Activated naive CD8-positive, alpha-beta T cell treated with anti-CD3 and anti-CD28 coated beads, Interleukin-2, amount 10 ng/mL, durations not matched to agents 7 days and 5 days (primary cell): ENCODE measurements at regions not wholly inside any gene's neighbourhood (a gene's known extent, or its start where the extent isn't known, plus 50 kb on each side); places are given as distances from the start of the nearest gene placed in this dataset.
"Not testable (repeated sequence)": the region's sequence is repeated elsewhere in the genome, so short reads cannot be mapped to it uniquely, and the experiment has no call there.

Experiments used
- ATAC-seq: fragments of 150-1000 bp; cut with Tn5 transposase; one replicate; pipeline ENCODE4 v1.10.0; 2021; ENCODE audit warnings: low read depth, moderate library complexity
- POLR2A ChIA-PET: fragments of 350-600 bp; sonication (Branson Sonifier 250); formaldehyde crosslinking; loops from one replicate; lab custom pipeline; 2021; ENCODE audit warnings: antibody characterized with exemption; lab: Charles Lee
- DNase-seq: peaks from one replicate; pipeline ENCODE4 v3.0.0; 2021
- H3K27ac Mint-ChIP-seq: one replicate; pipeline ENCODE4 v1.8.0; 2022; ENCODE audit warnings: mild to moderate bottlenecking, mixed read lengths
- H3K27me3 Mint-ChIP-seq: one replicate; pipeline ENCODE4 v1.8.0; 2022; ENCODE audit warnings: mild to moderate bottlenecking, moderate library complexity, mixed read lengths
- H3K36me3 Mint-ChIP-seq: one replicate; pipeline ENCODE4 v1.8.0; 2021; ENCODE audit warnings: mild to moderate bottlenecking, mixed read lengths
- H3K4me1 Mint-ChIP-seq: one replicate; pipeline ENCODE4 v1.8.0; 2021; ENCODE audit warnings: mixed read lengths
- H3K4me3 Mint-ChIP-seq: one replicate; pipeline ENCODE4 v1.8.0; 2022; ENCODE audit warnings: mild to moderate bottlenecking, moderate library complexity, mixed read lengths
- H3K9me3 Mint-ChIP-seq: one replicate; pipeline ENCODE4 v1.8.0; 2021; ENCODE audit warnings: mixed read lengths

DNA sequence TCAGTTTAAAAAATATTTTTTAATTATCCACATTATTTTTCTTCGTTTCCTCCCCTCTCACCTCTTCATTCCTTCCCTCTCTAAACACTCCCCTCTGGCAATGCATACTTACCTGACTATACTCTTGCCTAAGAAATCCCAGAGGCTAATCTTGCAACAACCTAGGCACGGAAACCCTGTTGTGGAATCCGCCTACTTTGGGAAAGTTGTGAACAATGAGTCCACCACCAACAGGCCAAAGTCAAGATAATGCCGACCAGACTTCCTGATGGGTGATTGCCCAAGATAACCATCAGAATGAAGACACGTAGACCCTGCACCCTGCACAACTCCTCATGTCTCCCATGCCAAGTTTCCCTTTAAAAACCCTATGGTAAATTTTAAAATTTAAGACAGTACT, 521.5 kb downstream of the KIF20B start:
- no peak overlapping the region for H3K27ac Mint-ChIP-seq
- DNase-seq, result no peak
- ATAC-seq, result no peak
- POLR2A ChIA-PET, result no interaction called here
- no peaks in the 10 kb centered on the region for H3K4me1 Mint-ChIP-seq
- no peaks in the 10 kb centered on the region for H3K27me3 Mint-ChIP-seq
- H3K36me3 Mint-ChIP-seq, result no peaks in the 10 kb centered on the region
- no peak overlapping the region for H3K4me3 Mint-ChIP-seq
- H3K9me3 Mint-ChIP-seq, result peaks cover 3% of the 10 kb centered on the region

DNA sequence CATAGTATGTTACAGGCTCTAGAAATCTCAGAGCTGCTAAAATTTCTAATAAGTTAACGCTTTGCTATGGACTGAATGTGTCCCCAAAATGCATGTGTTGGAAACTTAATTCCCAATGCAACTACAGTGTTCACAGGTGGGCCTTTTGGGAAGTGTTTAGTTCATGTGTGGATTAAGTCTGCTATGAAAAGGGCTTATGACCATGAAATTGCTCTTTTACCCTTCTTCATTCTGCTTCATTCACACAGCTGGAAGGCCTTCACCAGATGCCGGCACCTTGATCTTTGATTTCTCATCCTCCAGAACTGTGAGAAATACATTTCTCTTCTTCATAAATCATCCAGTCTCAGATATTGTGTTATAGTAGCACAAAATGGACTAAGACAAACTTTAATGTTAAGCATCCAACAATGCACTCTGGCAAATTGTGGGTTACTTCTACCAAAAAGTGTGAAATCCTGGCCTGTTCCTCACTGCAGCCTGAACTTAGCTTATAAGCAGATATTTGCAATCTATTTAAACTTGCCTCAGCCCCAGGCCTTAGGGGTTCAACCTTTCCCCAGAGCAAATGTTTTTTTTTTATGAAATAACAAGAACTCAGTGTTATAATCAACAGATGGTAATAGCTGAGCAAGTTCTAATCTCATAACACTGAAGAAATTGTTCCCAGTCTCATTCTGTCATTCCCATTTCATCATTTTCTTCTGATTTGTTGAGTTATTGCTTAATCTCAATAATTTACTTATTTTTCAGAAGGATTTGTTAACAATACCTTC, 523.6 kb downstream of the KIF20B start:
- H3K27me3 Mint-ChIP-seq, result no peaks in the 10 kb centered on the region
- POLR2A ChIA-PET, result no interaction called here
- no peak overlapping the region for H3K4me3 Mint-ChIP-seq
- H3K36me3 Mint-ChIP-seq, result no peaks in the 10 kb centered on the region
- no peak for DNase-seq
- H3K9me3 Mint-ChIP-seq, result peaks cover 5% of the 10 kb centered on the region
- H3K4me1 Mint-ChIP-seq, result no peaks in the 10 kb centered on the region
- ATAC-seq, result no peak
- no peak overlapping the region for H3K27ac Mint-ChIP-seq

DNA sequence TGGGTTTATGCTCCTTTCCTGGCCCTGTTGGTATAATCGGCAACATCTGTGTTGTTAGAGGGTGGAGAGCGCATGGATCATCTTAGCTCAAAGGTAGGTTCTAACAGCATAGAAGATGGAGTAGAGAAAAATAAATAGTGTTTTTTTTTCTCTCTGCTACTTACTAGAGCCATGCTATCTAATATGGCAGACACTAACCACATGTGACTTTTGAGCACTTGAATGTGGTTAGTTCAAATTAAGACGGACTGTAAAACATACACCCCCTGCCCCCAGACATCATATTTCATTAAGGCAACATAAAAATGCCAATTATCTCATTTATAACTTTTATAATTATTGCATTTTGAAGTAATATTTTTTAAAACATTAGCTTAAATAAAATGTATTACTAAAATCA, 525.1 kb downstream of the KIF20B start:
- POLR2A ChIA-PET, result no interaction called here
- Mint-ChIP-seq H3K27ac (no peak overlapping the region), H3K4me1 (no peaks in the 10 kb centered on the region), H3K27me3 (no peaks in the 10 kb centered on the region), H3K4me3 (no peak overlapping the region), H3K9me3 (peaks cover 5% of the 10 kb centered on the region), H3K36me3 (no peaks in the 10 kb centered on the region)
- DNase-seq, result no peak
- no peak for ATAC-seq

DNA sequence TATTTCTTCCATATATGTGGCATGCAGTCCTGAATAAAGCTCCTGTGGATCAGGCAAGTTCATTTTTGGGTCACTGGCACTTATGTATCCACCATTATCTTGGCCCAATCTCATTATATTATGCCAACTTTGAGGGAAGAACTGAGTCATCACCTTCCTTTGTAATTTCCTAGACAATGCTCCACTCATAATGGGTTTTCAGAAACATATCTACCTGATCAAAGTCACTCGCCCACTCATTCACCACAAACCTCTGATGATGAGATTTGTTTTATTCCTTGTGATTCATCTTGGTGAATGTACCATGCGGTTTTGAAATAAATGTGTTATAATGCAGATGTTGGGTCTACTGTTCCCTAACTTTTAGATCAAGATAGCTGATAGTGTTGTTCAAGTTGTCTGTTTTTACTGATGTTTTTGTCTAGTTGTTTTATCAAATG, 525.8 kb downstream of the KIF20B start:
- no peaks in the 10 kb centered on the region for H3K27me3 Mint-ChIP-seq
- POLR2A ChIA-PET, result no interaction called here
- H3K4me3 Mint-ChIP-seq, result no peak overlapping the region
- H3K9me3 Mint-ChIP-seq, result peaks cover 5% of the 10 kb centered on the region
- H3K4me1 Mint-ChIP-seq, result no peaks in the 10 kb centered on the region
- H3K36me3 Mint-ChIP-seq, result no peaks in the 10 kb centered on the region
- no peak overlapping the region for H3K27ac Mint-ChIP-seq
- DNase-seq, result no peak
- no peak for ATAC-seq

DNA sequence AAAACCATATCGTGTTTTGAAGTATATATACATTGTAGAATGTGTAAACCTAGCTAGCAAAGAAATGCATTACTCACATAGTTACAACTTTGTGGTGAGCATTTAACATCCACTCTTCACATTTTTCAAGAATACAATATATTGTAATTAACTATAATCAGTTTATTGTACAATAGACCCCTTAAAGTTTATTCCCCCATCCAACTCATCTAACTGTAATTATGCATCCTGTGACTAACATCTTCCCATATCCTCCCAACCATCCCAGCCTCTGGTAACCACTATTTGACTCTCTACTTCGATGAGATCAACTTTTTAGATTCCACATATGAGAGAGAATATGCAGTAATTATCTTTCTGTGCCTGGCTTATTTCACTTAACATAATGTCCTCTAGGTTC, 526.4 kb downstream of the KIF20B start:
- POLR2A ChIA-PET, result no interaction called here
- Mint-ChIP-seq H3K36me3 (no peaks in the 10 kb centered on the region), H3K9me3 (peaks cover 5% of the 10 kb centered on the region), H3K4me3 (no peak overlapping the region), H3K27me3 (no peaks in the 10 kb centered on the region), H3K4me1 (no peaks in the 10 kb centered on the region), H3K27ac (no peak overlapping the region)
- no peak for ATAC-seq
- DNase-seq, result no peak

DNA sequence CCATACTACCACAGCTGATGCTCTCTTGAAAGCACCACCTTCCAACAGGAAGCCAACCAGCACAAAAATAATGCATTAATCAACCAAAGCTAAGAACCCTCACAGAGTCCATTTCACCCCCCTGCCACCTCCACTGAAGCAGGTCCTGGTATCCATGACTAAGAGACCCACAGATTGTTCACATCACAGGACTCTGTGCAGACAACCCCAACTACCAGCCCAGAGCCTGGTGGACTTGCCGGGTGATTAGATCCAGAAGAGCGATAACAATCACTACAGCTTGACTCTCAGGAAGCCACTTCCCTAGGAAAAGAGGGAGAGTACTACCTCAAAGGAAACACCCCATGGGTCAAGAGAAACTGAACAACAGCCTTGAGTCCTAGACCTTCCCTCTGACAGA, 528.1 kb downstream of the KIF20B start:
- H3K27ac Mint-ChIP-seq, result no peak overlapping the region
- no peaks in the 10 kb centered on the region for H3K27me3 Mint-ChIP-seq
- peaks cover 4% of the 10 kb centered on the region for H3K9me3 Mint-ChIP-seq
- no peaks in the 10 kb centered on the region for H3K36me3 Mint-ChIP-seq
- no peak for DNase-seq
- H3K4me1 Mint-ChIP-seq, result no peaks in the 10 kb centered on the region
- no peak for ATAC-seq
- H3K4me3 Mint-ChIP-seq, result no peak overlapping the region
- POLR2A ChIA-PET, result no interaction called here

DNA sequence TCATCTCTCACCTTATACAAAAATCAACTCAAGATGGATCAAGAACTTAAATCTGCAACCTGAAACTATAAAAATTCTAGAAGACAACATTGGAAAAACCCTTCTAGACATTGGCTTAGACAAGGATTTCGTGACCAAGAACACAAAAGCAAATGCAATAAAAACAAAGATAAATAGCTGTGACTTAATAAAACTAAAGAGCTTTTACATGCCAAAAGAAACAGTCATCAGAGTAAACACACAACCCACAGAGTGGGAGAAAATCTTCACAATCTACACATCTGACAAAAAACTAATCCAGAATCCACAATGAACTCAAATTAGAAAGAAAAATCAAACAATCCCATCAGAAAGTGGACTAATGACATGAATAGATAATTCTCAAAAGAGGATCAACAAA, 532.4 kb downstream of the KIF20B start:
- H3K4me3 Mint-ChIP-seq, POLR2A ChIA-PET, H3K27ac Mint-ChIP-seq, H3K27me3 Mint-ChIP-seq, H3K36me3 Mint-ChIP-seq, ATAC-seq, H3K4me1 Mint-ChIP-seq, DNase-seq, H3K9me3 Mint-ChIP-seq: not testable (repeated sequence)

DNA sequence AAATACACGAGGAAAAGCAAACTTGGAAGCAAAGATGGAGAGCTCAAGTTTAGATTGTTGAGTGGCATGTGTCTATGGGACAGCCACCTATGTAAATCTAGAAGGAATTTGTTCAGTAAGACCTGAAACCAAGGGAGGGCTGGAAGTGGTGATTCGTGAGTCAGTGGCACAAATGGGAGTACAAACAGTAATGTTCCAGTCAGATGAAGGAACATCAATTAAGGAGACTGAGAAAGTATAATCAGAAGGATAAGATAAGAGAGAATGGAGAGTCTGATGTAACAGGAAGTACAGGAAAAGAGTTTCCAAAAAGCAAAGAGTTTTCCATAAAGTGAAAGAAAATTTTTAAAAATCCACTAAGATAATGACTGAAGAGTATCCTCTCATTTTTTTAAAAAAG, 544.2 kb downstream of the KIF20B start:
- Mint-ChIP-seq H3K36me3 (no peaks in the 10 kb centered on the region), H3K4me1 (no peaks in the 10 kb centered on the region), H3K9me3 (peaks cover 2% of the 10 kb centered on the region), H3K27ac (no peak overlapping the region), H3K27me3 (no peaks in the 10 kb centered on the region), H3K4me3 (no peak overlapping the region)
- POLR2A ChIA-PET, result no interaction called here
- DNase-seq (no peak), ATAC-seq (no peak)

DNA sequence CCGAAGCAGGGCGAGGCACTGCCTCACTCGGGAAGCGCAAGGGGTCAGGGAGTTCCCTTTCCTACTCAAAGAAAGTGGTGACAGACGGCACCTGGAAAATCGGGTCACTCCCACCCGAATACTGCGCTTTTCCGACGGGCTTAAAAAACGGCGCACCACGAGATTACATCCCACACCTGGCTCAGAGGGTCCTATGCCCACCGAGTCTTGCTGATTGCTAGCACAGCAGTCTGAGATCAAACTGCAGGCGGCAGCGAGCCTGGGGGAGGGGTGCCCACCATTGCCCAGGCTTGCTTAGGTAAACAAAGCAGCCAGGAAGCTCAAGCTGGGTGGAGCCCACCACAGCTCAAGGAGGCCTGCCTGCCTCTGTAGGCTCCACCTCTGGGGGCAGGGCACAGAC, 549.4 kb downstream of the KIF20B start:
- ATAC-seq, DNase-seq, H3K4me1 Mint-ChIP-seq, H3K4me3 Mint-ChIP-seq, POLR2A ChIA-PET, H3K9me3 Mint-ChIP-seq, H3K36me3 Mint-ChIP-seq, H3K27ac Mint-ChIP-seq, H3K27me3 Mint-ChIP-seq: not testable (repeated sequence)

DNA sequence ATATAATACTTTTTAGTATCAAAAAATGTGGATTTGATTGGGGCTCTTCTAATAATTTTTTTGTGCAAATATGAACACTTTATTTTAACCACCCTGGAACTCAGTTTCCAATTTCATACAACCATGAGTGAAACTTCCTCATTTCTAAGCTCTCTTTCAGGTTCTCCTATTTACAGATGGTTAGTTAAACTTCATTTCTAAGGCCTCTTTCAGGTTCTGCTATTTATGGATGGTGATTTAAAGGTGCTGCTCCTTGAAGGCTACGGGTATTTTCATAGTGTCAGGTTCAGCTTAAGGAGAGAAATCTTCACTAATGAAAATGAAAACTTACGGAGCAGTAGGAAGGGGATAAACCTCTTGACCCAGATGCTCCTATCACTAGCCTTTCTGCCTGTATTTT, 568.3 kb downstream of the KIF20B start:
- Mint-ChIP-seq H3K4me1 (no peaks in the 10 kb centered on the region), H3K4me3 (no peak overlapping the region), H3K27me3 (no peaks in the 10 kb centered on the region), H3K27ac (no peak overlapping the region), H3K36me3 (no peaks in the 10 kb centered on the region), H3K9me3 (peaks cover 5% of the 10 kb centered on the region)
- POLR2A ChIA-PET, result no interaction called here
- ATAC-seq (no peak), DNase-seq (no peak)

DNA sequence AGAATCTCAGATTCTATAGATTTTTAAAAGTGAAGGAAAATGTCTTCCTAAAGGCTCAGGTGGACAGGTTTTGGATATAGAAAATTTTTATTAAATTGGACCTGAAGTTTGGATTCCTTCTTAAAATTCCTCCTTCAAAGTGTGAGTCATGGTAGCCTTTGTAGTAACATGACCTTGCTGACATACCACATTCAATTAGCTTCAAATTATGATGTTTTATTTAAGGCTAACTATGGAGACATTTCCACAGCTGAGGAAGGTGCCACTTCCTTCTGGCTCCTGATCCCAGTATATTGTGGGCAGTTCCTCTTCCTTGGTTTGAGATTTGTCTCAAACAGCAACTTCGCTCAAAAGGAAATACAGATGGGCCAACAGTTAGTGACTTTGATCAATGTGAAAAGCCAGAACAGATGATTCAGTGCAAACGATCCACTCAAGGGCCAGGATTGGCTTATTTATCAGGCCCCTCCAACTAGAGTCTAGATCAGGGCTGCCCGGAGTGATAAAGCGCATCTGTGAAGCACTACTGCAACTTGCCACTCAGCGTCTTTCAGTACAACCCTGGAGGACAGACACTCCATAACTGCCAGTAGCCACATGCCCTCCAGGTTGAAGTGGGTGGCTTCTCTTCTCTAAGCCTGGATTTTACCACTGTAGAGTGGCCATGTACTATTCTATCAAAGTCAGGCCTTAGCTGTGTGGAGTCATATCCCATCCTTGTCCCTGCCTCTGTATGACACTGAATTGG, 573.5 kb downstream of the KIF20B start:
- H3K36me3 Mint-ChIP-seq, result no peaks in the 10 kb centered on the region
- DNase-seq (no peak), ATAC-seq (no peak)
- no peaks in the 10 kb centered on the region for H3K27me3 Mint-ChIP-seq
- no peaks in the 10 kb centered on the region for H3K9me3 Mint-ChIP-seq
- H3K27ac Mint-ChIP-seq, result no peak overlapping the region
- no peak overlapping the region for H3K4me3 Mint-ChIP-seq
- POLR2A ChIA-PET, result no interaction called here
- no peaks in the 10 kb centered on the region for H3K4me1 Mint-ChIP-seq

DNA sequence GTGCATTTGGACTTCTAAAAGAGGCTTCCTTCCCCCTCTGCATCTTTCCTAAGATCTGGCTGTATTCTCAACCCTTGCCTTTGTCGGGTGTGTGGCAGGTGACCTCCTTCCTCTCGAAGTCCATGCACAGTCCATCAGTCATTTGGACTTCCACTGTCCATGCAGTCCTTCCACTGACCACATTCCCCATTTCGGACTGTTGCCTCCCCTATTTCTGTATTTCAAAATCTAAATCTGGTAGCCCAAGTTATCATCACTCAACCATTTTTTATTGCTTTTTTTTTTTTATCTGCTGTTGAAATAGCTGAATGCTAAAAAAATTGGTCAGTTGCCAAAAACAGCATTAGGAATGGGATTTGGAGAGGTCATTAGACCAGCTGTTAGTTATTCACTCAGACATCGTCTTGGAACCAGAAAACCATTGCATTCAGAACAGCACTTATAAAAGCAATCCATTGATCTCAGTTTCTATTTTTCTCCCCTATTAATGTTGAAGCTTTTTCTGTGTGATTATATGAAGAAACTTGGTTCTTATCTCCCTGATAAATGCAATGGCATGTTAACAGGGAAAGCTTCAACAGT, 575.6 kb downstream of the KIF20B start:
- no peaks in the 10 kb centered on the region for H3K4me1 Mint-ChIP-seq
- H3K27me3 Mint-ChIP-seq, result no peaks in the 10 kb centered on the region
- H3K36me3 Mint-ChIP-seq, result no peaks in the 10 kb centered on the region
- no peak overlapping the region for H3K27ac Mint-ChIP-seq
- POLR2A ChIA-PET, result no interaction called here
- DNase-seq, result no peak
- ATAC-seq, result no peak
- no peaks in the 10 kb centered on the region for H3K9me3 Mint-ChIP-seq
- H3K4me3 Mint-ChIP-seq, result no peak overlapping the region

DNA sequence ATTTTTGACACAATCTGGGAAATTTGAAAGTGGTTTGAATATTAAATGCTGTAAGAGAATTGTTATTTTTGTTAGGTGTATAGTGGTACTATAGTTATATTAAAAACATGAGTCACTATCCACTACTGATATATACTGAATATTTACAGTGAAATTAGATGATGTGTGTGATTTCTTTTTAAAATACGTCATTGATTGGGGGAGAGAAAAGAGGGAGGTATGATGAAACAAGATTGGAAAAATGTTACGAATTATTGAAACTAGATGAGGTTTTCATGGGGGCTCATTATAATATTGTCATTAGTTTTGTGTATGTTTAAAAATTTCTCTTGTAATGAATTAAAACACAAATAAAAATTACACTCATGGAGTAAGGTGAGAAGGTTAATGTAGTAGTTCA, 571.4 kb downstream of the HTR7 start:
- Mint-ChIP-seq H3K9me3 (no peaks in the 10 kb centered on the region), H3K4me1 (no peaks in the 10 kb centered on the region), H3K27me3 (no peaks in the 10 kb centered on the region), H3K36me3 (no peaks in the 10 kb centered on the region), H3K4me3 (no peak overlapping the region), H3K27ac (no peak overlapping the region)
- POLR2A ChIA-PET, result no interaction called here
- DNase-seq (no peak), ATAC-seq (no peak)

DNA sequence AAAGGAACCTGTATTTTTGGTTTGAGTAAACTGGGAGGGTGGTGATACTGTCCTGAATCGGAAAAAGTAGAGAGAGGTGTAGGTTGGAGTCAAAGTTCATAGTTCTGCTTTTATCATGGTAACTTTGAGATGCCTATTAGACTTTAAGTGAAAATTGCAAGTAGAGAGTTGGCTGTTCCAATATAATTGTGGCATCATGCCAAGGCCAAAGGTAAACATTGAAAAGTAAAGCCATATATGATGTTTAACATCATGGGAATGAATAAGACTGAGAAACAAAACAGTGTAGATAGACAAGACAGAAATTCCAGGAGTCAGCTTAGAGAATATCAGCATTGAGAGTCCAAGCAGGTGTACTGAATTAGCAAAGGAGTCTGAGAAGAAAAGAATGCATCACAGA, 570.9 kb downstream of the HTR7 start:
- Mint-ChIP-seq H3K4me1 (no peaks in the 10 kb centered on the region), H3K36me3 (no peaks in the 10 kb centered on the region), H3K4me3 (no peak overlapping the region), H3K27ac (no peak overlapping the region), H3K27me3 (no peaks in the 10 kb centered on the region), H3K9me3 (no peaks in the 10 kb centered on the region)
- ATAC-seq (no peak), DNase-seq (no peak)
- POLR2A ChIA-PET, result no interaction called here
